Astrocyte (in vitro differentiated cells and primary cell): ENCODE measurements at regions not wholly inside any gene's neighbourhood (a gene's known extent, or its start where the extent isn't known, plus 50 kb on each side); places are given as distances from the start of the nearest gene placed in this dataset.

Source experiments
- CTCF ChIP-seq: IDR thresholded peaks from 2 replicates; pipeline ENCODE4 v1.5.1; 2011; ENCODE audit warnings: low read depth, mild to moderate bottlenecking, inconsistent platforms, low read length, moderate library complexity; ENCODE audit not compliant: insufficient read depth
- EZH2 ChIP-seq: IDR thresholded peaks from 2 replicates; pipeline ENCODE4 v1.6.1; 2012; ENCODE audit warnings: mild to moderate bottlenecking, low read length, inconsistent platforms; ENCODE audit not compliant: insufficient read depth

- TF ChIP-seq CTCF (no peak), EZH2 (no peak)
Measured at GRCh38 chr5:74034733-74035132, 408.7 kb downstream of the ARHGEF28 start.
